Lung (tissue), 11 donors: ENCODE measurements at regions not wholly inside any gene's neighbourhood (a gene's known extent, or its start where the extent isn't known, plus 50 kb on each side); places are given as distances from the start of the nearest gene placed in this dataset.

Source experiments
- ATAC-seq: fragments of 200-7000 bp; cut with Tn5 transposase; one replicate; pipeline ENCODE4 v1.9.1; 2020; ENCODE audit warnings: moderate number of reproducible peaks; ENCODE audit not compliant: insufficient read depth, low FRiP score
- DNase-seq, 3 donors: peaks; one replicate each; pipeline ENCODE4 v3.0.0-alpha.2; 2013 to 2017
- H3K27ac ChIP-seq, 2 donors: one replicate each; pipeline ENCODE4 v1.5.1; 2013; ENCODE audit warnings: mild to moderate bottlenecking in 2 of 2, moderate library complexity in 2 of 2, control low read depth in 1 of 2, inconsistent platforms in 1 of 2, low read depth in 1 of 2, low read length in 1 of 2
- H3K27me3 ChIP-seq, 3 donors: one replicate each; pipeline ENCODE4 v1.5.1; 2013; ENCODE audit warnings: low read length in 2 of 3; ENCODE audit not compliant: control insufficient read depth in 3 of 3, insufficient read depth in 3 of 3
- H3K36me3 ChIP-seq, 4 donors: one replicate each; pipeline ENCODE4 v1.5.1; 2013; ENCODE audit warnings: low read length in 4 of 4, mild to moderate bottlenecking in 1 of 4, moderate library complexity in 1 of 4; ENCODE audit not compliant: control insufficient read depth in 4 of 4, insufficient read depth in 4 of 4
- H3K4me1 ChIP-seq, 5 donors: one replicate each; pipeline ENCODE4 v1.5.1; 2013; ENCODE audit warnings: low read length in 5 of 5, mild to moderate bottlenecking in 2 of 5, moderate library complexity in 1 of 5; ENCODE audit not compliant: control insufficient read depth in 5 of 5, insufficient read depth in 5 of 5
- H3K4me3 ChIP-seq: one replicate; pipeline ENCODE4 v1.5.1; 2013; ENCODE audit warnings: mild to moderate bottlenecking, control low read depth, moderate library complexity
- H3K9ac ChIP-seq, 2 donors: one replicate each; pipeline ENCODE4 v1.5.1; 2013; ENCODE audit warnings: low read length in 2 of 2, control low read depth in 1 of 2; ENCODE audit not compliant: insufficient read depth in 1 of 2
- H3K9me3 ChIP-seq, 4 donors: one replicate each; pipeline ENCODE4 v1.5.1; 2013; ENCODE audit warnings: low read length in 3 of 4, mild to moderate bottlenecking in 1 of 4, moderate library complexity in 1 of 4; ENCODE audit not compliant: control insufficient read depth in 4 of 4, insufficient read depth in 3 of 4
- CTCF ChIP-seq: IDR thresholded peaks from 2 replicates; pipeline ENCODE4 v1.5.1; 2012; ENCODE audit warnings: mild to moderate bottlenecking; ENCODE audit errors: control extremely low read depth, extremely low read depth
- WGBS, 2 donors: extraction: QIAGEN DNeasy Blood & Tissue Kit; methylation state at CpG; one replicate each; pipeline ENCODE4 v1.1.7; 2013; 5-methylcytosine and 5-hydroxymethylcytosine counted together
- donor health status: control.
- donor health status: control.
- donor health status: Bipolar disorder and iron deficiency.
- donor health status: healthy.
- donor health status: DM: yes; HTN: yes; CAD: no.

GRCh38 chr18:77469131-77469530 lies 219.5 kb downstream of the GALR1 start:
- ATAC-seq (no peak), DNase-seq (no peak)
- Histone ChIP-seq H3K4me1 (no peaks in the 10 kb centered on the region), H3K36me3 (no peaks in the 10 kb centered on the region), H3K9ac (no peak overlapping the region), H3K9me3 (no peaks in the 10 kb centered on the region), H3K27me3 (no peaks in the 10 kb centered on the region), H3K4me3 (no peak overlapping the region), H3K27ac (no peak overlapping the region)
- 91 to 92% methylated on average over 4 of the region's 4 CpGs for WGBS, 2 donors
- no peak for TF ChIP-seq CTCF

DNA sequence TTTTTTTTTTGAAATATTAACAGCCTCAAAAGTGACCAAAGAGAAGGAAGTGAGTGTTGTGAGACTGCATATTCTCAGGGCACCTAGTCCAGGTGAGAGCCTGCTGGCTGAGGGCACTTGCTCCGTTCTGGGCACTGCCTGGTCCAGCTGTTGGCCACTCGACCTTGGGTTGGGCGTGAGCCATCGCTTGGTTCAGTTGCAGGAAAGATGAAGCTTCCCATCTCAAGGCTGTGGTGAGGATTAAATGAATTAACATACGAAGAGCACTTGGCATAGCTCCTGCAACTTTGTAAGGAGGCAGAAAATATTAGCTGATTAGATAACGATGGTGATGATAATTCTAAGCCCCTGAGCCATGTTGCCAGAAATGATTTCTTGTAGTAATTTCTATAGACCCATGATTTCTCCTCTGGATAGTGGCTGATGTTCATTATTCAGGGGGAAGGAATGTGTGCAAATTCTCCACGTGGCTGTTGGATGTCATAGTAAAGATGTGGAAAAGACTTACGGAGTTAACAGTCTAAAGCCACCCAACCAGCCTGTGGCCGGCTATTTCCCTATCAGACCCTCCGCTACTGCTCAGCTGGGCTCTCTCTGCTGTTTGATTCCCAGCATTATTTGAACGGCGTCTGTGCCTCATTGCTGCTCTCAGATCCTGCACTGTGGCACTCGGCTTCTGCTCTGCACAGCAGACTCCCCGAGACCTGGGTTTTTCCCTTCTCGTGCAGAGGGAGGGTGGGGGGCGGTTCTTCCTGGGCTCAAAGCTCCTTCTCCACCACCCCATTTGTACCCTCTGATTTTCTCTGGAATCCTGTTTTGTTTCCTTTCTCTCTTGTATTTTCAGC lies 221.1 kb downstream of the GALR1 start:
- DNase-seq (no peak), ATAC-seq (no peak)
- H3K9me3 ChIP-seq: no peaks in the 10 kb centered on the region
- H3K27ac ChIP-seq: no peak overlapping the region
- WGBS, 2 donors: 59 to 71% methylated on average over 16 of the region's 16 CpGs
- no peak overlapping the region for H3K4me3 ChIP-seq
- no peaks in the 10 kb centered on the region for H3K36me3 ChIP-seq
- no peaks in the 10 kb centered on the region for H3K4me1 ChIP-seq
- TF ChIP-seq CTCF: no peak
- H3K27me3 ChIP-seq: no peaks in the 10 kb centered on the region
- no peak overlapping the region for H3K9ac ChIP-seq

GRCh38 chr18:77472509-77472908 lies 222.9 kb downstream of the GALR1 start:
- no peak for DNase-seq
- H3K4me1 ChIP-seq: no peaks in the 10 kb centered on the region
- no peaks in the 10 kb centered on the region for H3K36me3 ChIP-seq
- no peak for TF ChIP-seq CTCF
- H3K27ac ChIP-seq: no peak overlapping the region
- no peak overlapping the region for H3K9ac ChIP-seq
- H3K9me3 ChIP-seq: no peaks in the 10 kb centered on the region
- no peak overlapping the region for H3K4me3 ChIP-seq
- no peaks in the 10 kb centered on the region for H3K27me3 ChIP-seq
- 72 to 80% methylated on average over 1 of the region's 1 CpG for WGBS, 2 donors
- ATAC-seq: no peak
